ENCODE measurements at regions not wholly inside any gene's neighbourhood (a gene's known extent, or its start where the extent isn't known, plus 50 kb on each side); places are given as distances from the start of the nearest gene placed in this dataset.

DNA sequence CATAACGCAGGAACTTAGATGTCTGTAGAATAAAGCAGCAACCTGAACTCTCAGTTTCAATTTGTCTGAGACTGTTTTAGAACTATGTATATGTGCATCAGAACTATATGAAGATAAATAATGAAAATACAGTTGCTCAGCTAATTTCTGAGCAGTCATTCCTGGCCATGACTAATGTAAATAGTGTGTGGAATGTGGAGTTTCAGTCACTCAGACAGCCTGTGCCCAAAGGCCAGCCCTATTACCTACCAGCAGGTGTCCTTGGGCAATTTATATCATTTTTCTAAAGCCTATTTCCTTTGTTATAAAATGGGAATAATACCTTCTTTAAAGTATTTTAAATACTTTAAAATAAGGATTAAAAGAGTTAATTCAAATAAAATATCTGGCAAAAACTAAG lies 56.0 kb upstream of the RELL1 start:
- Mint-ChIP-seq H3K4me3 (no peak overlapping the region), H3K9me3 (no peaks in the 10 kb centered on the region), H3K27me3 (no peaks in the 10 kb centered on the region), H3K36me3 (ENCODE audit: low read depth) (no peaks in the 10 kb centered on the region), H3K27ac (no peak overlapping the region), H3K4me1 (ENCODE audit: low read depth) (no peaks in the 10 kb centered on the region)
- ChIA-PET POLR2A (interaction anchor here (0.7 kb wide), 1 partner anchor 29 kb away, joined by 3 read pairs; no protein-coding TSS in a partner anchor), CTCF (no interaction called here)
- intact Hi-C loops (cut with micrococcal nuclease), result no loop called here
- no peak for ATAC-seq
- TF ChIP-seq CTCF (IDR thresholded peaks at IDR 0.05), result no peak
- no peak for DNase-seq

DNA sequence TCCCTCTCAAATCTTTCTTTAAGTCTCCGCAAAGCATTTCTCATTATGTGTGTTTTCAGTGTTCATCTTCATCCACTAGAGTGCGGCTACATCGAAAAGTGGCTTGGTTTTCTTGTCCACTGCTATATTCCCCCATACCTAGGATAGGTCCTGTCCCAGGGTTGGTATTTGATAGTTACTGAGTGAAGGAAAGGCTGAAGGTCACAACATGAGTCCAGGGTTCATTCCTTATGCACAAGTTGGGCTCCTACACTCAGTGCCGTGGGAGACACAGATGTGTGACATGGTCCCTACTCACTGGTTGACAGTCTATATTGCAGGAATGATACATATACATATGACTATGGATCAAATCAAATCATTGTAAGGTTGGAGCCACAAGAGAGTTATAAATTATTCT lies 55.4 kb upstream of the RELL1 start:
- Mint-ChIP-seq H3K4me3 (no peak overlapping the region), H3K36me3 (ENCODE audit: low read depth) (no peaks in the 10 kb centered on the region), H3K27ac (no peak overlapping the region), H3K9me3 (no peaks in the 10 kb centered on the region), H3K4me1 (ENCODE audit: low read depth) (no peaks in the 10 kb centered on the region), H3K27me3 (no peaks in the 10 kb centered on the region)
- no peak for DNase-seq
- ChIA-PET CTCF (no interaction called here), POLR2A (no interaction called here)
- no peak for TF ChIP-seq CTCF (IDR thresholded peaks at IDR 0.05)
- no peak for ATAC-seq
- intact Hi-C loops (cut with micrococcal nuclease), result no loop called here

GRCh38 chr4:37740546-37740945 lies 54.4 kb upstream of the RELL1 start:
- Mint-ChIP-seq H3K4me1 (ENCODE audit: low read depth) (no peaks in the 10 kb centered on the region), H3K4me3 (no peak overlapping the region), H3K36me3 (ENCODE audit: low read depth) (no peaks in the 10 kb centered on the region), H3K27ac (no peak overlapping the region), H3K9me3 (no peaks in the 10 kb centered on the region), H3K27me3 (no peaks in the 10 kb centered on the region)
- ATAC-seq (no peak), DNase-seq (no peak)
- ChIA-PET POLR2A (no interaction called here), CTCF (no interaction called here)
- intact Hi-C loops (cut with micrococcal nuclease), result no loop called here
- TF ChIP-seq CTCF (IDR thresholded peaks at IDR 0.05), result no peak

DNA sequence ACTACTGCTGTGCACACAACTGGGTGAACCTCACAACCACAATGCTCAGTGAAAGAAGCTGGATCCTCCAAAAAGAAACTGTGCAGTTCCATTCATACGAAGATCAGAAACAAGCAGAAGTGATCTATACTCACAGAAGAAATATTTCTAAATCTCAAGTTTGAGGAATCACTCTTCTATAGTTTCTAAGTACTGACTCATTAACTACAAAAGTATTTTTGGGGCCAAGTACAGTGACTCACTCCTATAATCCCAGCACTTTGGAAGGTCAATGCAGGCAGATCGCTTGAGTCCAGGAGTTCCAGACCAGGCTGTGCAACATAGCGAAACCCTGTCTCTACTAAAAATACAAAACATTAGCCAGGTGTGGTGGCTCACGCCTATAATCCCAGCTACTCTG lies 51.3 kb upstream of the RELL1 start:
- no peaks in the 10 kb centered on the region for H3K4me1 Mint-ChIP-seq (ENCODE audit: low read depth)
- no peaks in the 10 kb centered on the region for H3K27me3 Mint-ChIP-seq
- ATAC-seq, result no peak
- no peak overlapping the region for H3K4me3 Mint-ChIP-seq
- DNase-seq, result no peak
- H3K9me3 Mint-ChIP-seq, result no peaks in the 10 kb centered on the region
- TF ChIP-seq CTCF (IDR thresholded peaks at IDR 0.05), result no peak
- H3K27ac Mint-ChIP-seq, result no peak overlapping the region
- CTCF ChIA-PET, result no interaction called here
- POLR2A ChIA-PET, result interaction anchor here (1.1 kb wide), 1 partner anchor 16 kb away, joined by 3 read pairs; no protein-coding TSS in a partner anchor
- intact Hi-C loops (cut with micrococcal nuclease), result no loop called here
- H3K36me3 Mint-ChIP-seq (ENCODE audit: low read depth), result no peaks in the 10 kb centered on the region

All from activated CD8-positive, alpha-beta T cell treated with anti-CD3 and anti-CD28 coated beads for 36 hours (primary cell).